IPS-NIHi7 (cell line): ENCODE measurements at regions not wholly inside any gene's neighbourhood (a gene's known extent, or its start where the extent isn't known, plus 50 kb on each side); places are given as distances from the start of the nearest gene placed in this dataset.

ENCODE experiments used
- DNase-seq: peaks from one replicate; pipeline ENCODE4 v3.0.0; 2012; ENCODE audit warnings: mixed read lengths; ENCODE audit errors: extremely low spot score

- no peak for DNase-seq
Measured at GRCh38 chr9:2568689-2569088, 52.9 kb upstream of the VLDLR start.

- DNase-seq = no peak
Measured at GRCh38 chr9:2570615-2571479, 50.7 kb upstream of the VLDLR start.
